ELR (cell line): ENCODE measurements at regions not wholly inside any gene's neighbourhood (a gene's known extent, or its start where the extent isn't known, plus 50 kb on each side); places are given as distances from the start of the nearest gene placed in this dataset.
A peak's percentile ranks its signal among the peaks of the same experiment; 100 is the strongest.
"Not testable (repeated sequence)": the region's sequence is repeated elsewhere in the genome, so short reads cannot be mapped to it uniquely, and the experiment has no call there.

ENCODE experiments used
- DNase-seq: peaks from one replicate; pipeline ENCODE4 v3.0.0-alpha.2; 2015; ENCODE audit warnings: low read depth

- not testable (repeated sequence) for DNase-seq
These were observed 74.2 kb downstream of the ZNF716 start for GRCh38 chr7:57524197-57524596.

- no peak for DNase-seq
These were observed 80.0 kb downstream of the ZNF716 start for GRCh38 chr7:57529931-57530330.

- DNase-seq: not testable (repeated sequence)
These were observed 90.7 kb downstream of the ZNF716 start for GRCh38 chr7:57540634-57541033.

GRCh38 chr7:57542331-57542730 lies 92.4 kb downstream of the ZNF716 start:
- DNase-seq: not testable (repeated sequence)

GRCh38 chr7:57547351-57547750 lies 97.4 kb downstream of the ZNF716 start:
- DNase-seq: not testable (repeated sequence)

GRCh38 chr7:57549961-57550360 lies 100.0 kb downstream of the ZNF716 start:
- DNase-seq: peak; percentile 0

GRCh38 chr7:57555687-57556086 lies 105.7 kb downstream of the ZNF716 start:
- not testable (repeated sequence) for DNase-seq

- no peak for DNase-seq
These were observed 129.5 kb downstream of the ZNF716 start for GRCh38 chr7:57579454-57579853.
